H9 (cell line): ENCODE measurements at regions not wholly inside any gene's neighbourhood (a gene's known extent, or its start where the extent isn't known, plus 50 kb on each side); places are given as distances from the start of the nearest gene placed in this dataset.

Experiments used
- DNase-seq: peaks from one replicate; pipeline ENCODE4 v3.0.0-alpha.2; 2017
- H2AFZ ChIP-seq: one replicate; pipeline ENCODE4 v1.6.1; 2013; ENCODE audit warnings: mild to moderate bottlenecking, low read length, control low read depth, moderate library complexity
- H2AK5ac ChIP-seq: 2 replicates; pipeline ENCODE4 v1.6.1; 2013; ENCODE audit warnings: low read length, control low read depth, mixed read lengths; ENCODE audit not compliant: insufficient read length
- H2BK120ac ChIP-seq: one replicate; pipeline ENCODE4 v1.6.1; 2013; ENCODE audit warnings: low read depth, mild to moderate bottlenecking, low read length, control low read depth, inconsistent platforms; ENCODE audit not compliant: poor library complexity, severe bottlenecking
- H2BK12ac ChIP-seq: 2 replicates; pipeline ENCODE4 v1.6.1; 2013; ENCODE audit warnings: low read length, control low read depth, mixed read lengths, low read depth; ENCODE audit not compliant: insufficient read length
- H2BK15ac ChIP-seq: 2 replicates; pipeline ENCODE4 v1.6.1; 2013; ENCODE audit warnings: low read depth, low read length, control low read depth
- H2BK20ac ChIP-seq: one replicate; pipeline ENCODE4 v1.6.1; 2013; ENCODE audit warnings: low read depth, mild to moderate bottlenecking, low read length, control low read depth, inconsistent platforms; ENCODE audit not compliant: poor library complexity, severe bottlenecking
- H2BK5ac ChIP-seq: 2 replicates; pipeline ENCODE4 v1.6.1; 2013; ENCODE audit warnings: low read length, control low read depth, mixed read lengths; ENCODE audit not compliant: insufficient read length
- H3K14ac ChIP-seq: 2 replicates; pipeline ENCODE4 v1.6.1; 2013; ENCODE audit warnings: low read length, control low read depth; ENCODE audit not compliant: insufficient read depth
- H3K18ac ChIP-seq: 2 replicates; pipeline ENCODE4 v1.6.1; 2013; ENCODE audit warnings: low read depth, mild to moderate bottlenecking, mixed read lengths, low read length, control low read depth; ENCODE audit not compliant: insufficient read length
- H3K23ac ChIP-seq: 2 replicates; pipeline ENCODE4 v1.6.1; 2013; ENCODE audit warnings: low read length, control low read depth, mixed read lengths, low read depth; ENCODE audit not compliant: insufficient read length
- H3K23me2 ChIP-seq: 2 replicates; pipeline ENCODE4 v1.6.1; 2013; ENCODE audit warnings: low read depth, mild to moderate bottlenecking, mixed read lengths, low read length, control low read depth; ENCODE audit not compliant: insufficient read length, poor library complexity, severe bottlenecking
- H3K27ac ChIP-seq: 2 replicates; pipeline ENCODE4 v1.5.1; 2013; ENCODE audit warnings: low read length, control low read depth, mixed read lengths, low read depth; ENCODE audit not compliant: insufficient read length
- H3K27me3 ChIP-seq: 2 replicates; pipeline ENCODE4 v1.6.1; 2013; ENCODE audit warnings: low read length, control low read depth, inconsistent platforms; ENCODE audit not compliant: insufficient read depth
- H3K4ac ChIP-seq: 2 replicates; pipeline ENCODE4 v1.6.1; 2013; ENCODE audit warnings: low read depth, mild to moderate bottlenecking, control low read depth, inconsistent platforms, low read length, moderate library complexity
- H3K4me1 ChIP-seq: 2 replicates; pipeline ENCODE4 v1.6.1; 2013; ENCODE audit warnings: low read length, control low read depth, inconsistent platforms; ENCODE audit not compliant: insufficient read depth
- H3K4me2 ChIP-seq: 2 replicates; pipeline ENCODE4 v1.6.1; 2013; ENCODE audit warnings: low read length, control low read depth, mixed read lengths; ENCODE audit not compliant: insufficient read length, insufficient read depth
- H3K56ac ChIP-seq: 2 replicates; pipeline ENCODE4 v1.6.1; 2013; ENCODE audit warnings: low read depth, mild to moderate bottlenecking, mixed read lengths, low read length, control low read depth; ENCODE audit not compliant: insufficient read length
- H3K79me1 ChIP-seq: 2 replicates; pipeline ENCODE4 v1.6.1; 2013; ENCODE audit warnings: low read depth, mild to moderate bottlenecking, moderate library complexity, low read length, control low read depth, inconsistent platforms; ENCODE audit not compliant: insufficient read depth, poor library complexity, severe bottlenecking
- H3K79me2 ChIP-seq: 2 replicates; pipeline ENCODE4 v1.6.1; 2013; ENCODE audit warnings: low read length, control low read depth, inconsistent platforms; ENCODE audit not compliant: insufficient read depth
- H3K9ac ChIP-seq: 2 replicates; pipeline ENCODE4 v1.6.1; 2013; ENCODE audit warnings: low read length, control low read depth, mixed read lengths; ENCODE audit not compliant: insufficient read length; ENCODE audit errors: extremely low read depth
- H3K9me3 ChIP-seq: one replicate; pipeline ENCODE4 v1.6.1; 2013; ENCODE audit warnings: low read depth, low read length, inconsistent platforms; ENCODE audit not compliant: control insufficient read depth
- H3T11ph ChIP-seq: one replicate; pipeline ENCODE4 v1.6.1; 2013; ENCODE audit warnings: mild to moderate bottlenecking, low read length, control low read depth, inconsistent platforms
- H4K20me1 ChIP-seq: one replicate; pipeline ENCODE4 v1.6.1; 2013; ENCODE audit not compliant: control insufficient read depth, insufficient read length, insufficient read depth
- H4K5ac ChIP-seq: 2 replicates; pipeline ENCODE4 v1.6.1; 2013; ENCODE audit warnings: low read depth, mild to moderate bottlenecking, mixed read lengths, low read length, control low read depth; ENCODE audit not compliant: insufficient read length
- H4K8ac ChIP-seq: replicated peaks from 2 replicates; pipeline ENCODE4 v1.6.1; 2013; ENCODE audit warnings: low read length, control low read depth, mixed read lengths, low read depth; ENCODE audit not compliant: insufficient read length
- H4K91ac ChIP-seq: 2 replicates; pipeline ENCODE4 v1.6.1; 2013; ENCODE audit warnings: low read depth, mild to moderate bottlenecking, moderate library complexity, mixed read lengths, low read length, control low read depth; ENCODE audit not compliant: insufficient read length
- H3K27ac Mint-ChIP-seq, 3 experiments: 2 replicates in 2 of 3; 3 replicates in 1 of 3; pipeline ENCODE4 v1.8.0; 2020 to 2021; ENCODE audit warnings: mixed read lengths in 3 of 3, mild to moderate bottlenecking in 1 of 3, moderate library complexity in 1 of 3
- H3K27me3 Mint-ChIP-seq: 2 replicates; pipeline ENCODE4 v1.8.0; 2021; ENCODE audit warnings: low read depth, mild to moderate bottlenecking, moderate library complexity, mixed read lengths
- H3K36me3 Mint-ChIP-seq, 3 experiments: 2 replicates in 2 of 3; 3 replicates in 1 of 3; pipeline ENCODE4 v1.8.0; 2020 to 2021; ENCODE audit warnings: low read depth in 3 of 3, mixed read lengths in 3 of 3; ENCODE audit not compliant: insufficient read depth in 1 of 3
- H3K4me1 Mint-ChIP-seq, 2 experiments: 2 replicates each; pipeline ENCODE4 v1.8.0; 2020; ENCODE audit warnings: mixed read lengths in 2 of 2
- H3K4me3 Mint-ChIP-seq, 2 experiments: 2 replicates in 1 of 2; 3 replicates in 1 of 2; pipeline ENCODE4 v1.8.0; 2020 to 2021; ENCODE audit warnings: mild to moderate bottlenecking in 2 of 2, mixed read lengths in 2 of 2, moderate library complexity in 1 of 2
- H3K9me3 Mint-ChIP-seq, 2 experiments: 2 replicates in 1 of 2; 3 replicates in 1 of 2; pipeline ENCODE4 v1.8.0; 2020; ENCODE audit warnings: mild to moderate bottlenecking in 2 of 2, mixed read lengths in 2 of 2, moderate library complexity in 1 of 2
- WGBS: extraction: QIAGEN DNeasy Blood & Tissue Kit; methylation state at CpG from one replicate; pipeline ENCODE4 v1.1.7; 2013; ENCODE audit warnings: missing lambda C conversion rate, low lambda C conversion rate, mixed read lengths; ENCODE audit not compliant: insufficient read length; ENCODE audit errors: extremely low coverage; 5-methylcytosine and 5-hydroxymethylcytosine counted together
- TF ChIP-seq, protein P1 (sequence below): fragments of 200-600 bp; sonication (generic); conservative IDR thresholded peaks from 3 replicates; pipeline ENCODE4 v1.8.0; 2021; ENCODE audit warnings: antibody characterized with exemption, mild to moderate bottlenecking

GRCh38 chr4:176856421-176856820 lies 63.7 kb upstream of the VEGFC start:
- no peak overlapping the region for H2AFZ ChIP-seq
- no peak overlapping the region for H3K27ac ChIP-seq
- no peak overlapping the region for H2BK120ac ChIP-seq
- no peak overlapping the region for H4K5ac ChIP-seq
- Mint-ChIP-seq H3K4me1 (no peaks in the 10 kb centered on the region), H3K4me3 (no peak overlapping the region), H3K27ac (no peak overlapping the region), H3K36me3 (no peaks in the 10 kb centered on the region), H3K27me3 (no peaks in the 10 kb centered on the region), H3K9me3 (peaks cover 0 to 3% of the 10 kb centered on the region in 2 experiments; a peak in 1 of 5 replicates)
- no peak overlapping the region for H3K14ac ChIP-seq
- no peaks in the 10 kb centered on the region for H3K79me1 ChIP-seq
- TF ChIP-seq, protein P1, sequence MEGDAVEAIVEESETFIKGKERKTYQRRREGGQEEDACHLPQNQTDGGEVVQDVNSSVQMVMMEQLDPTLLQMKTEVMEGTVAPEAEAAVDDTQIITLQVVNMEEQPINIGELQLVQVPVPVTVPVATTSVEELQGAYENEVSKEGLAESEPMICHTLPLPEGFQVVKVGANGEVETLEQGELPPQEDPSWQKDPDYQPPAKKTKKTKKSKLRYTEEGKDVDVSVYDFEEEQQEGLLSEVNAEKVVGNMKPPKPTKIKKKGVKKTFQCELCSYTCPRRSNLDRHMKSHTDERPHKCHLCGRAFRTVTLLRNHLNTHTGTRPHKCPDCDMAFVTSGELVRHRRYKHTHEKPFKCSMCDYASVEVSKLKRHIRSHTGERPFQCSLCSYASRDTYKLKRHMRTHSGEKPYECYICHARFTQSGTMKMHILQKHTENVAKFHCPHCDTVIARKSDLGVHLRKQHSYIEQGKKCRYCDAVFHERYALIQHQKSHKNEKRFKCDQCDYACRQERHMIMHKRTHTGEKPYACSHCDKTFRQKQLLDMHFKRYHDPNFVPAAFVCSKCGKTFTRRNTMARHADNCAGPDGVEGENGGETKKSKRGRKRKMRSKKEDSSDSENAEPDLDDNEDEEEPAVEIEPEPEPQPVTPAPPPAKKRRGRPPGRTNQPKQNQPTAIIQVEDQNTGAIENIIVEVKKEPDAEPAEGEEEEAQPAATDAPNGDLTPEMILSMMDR: no peak
- H2BK20ac ChIP-seq: no peak overlapping the region
- H3K23ac ChIP-seq: no peak overlapping the region
- no peak overlapping the region for H2BK5ac ChIP-seq
- H3K79me2 ChIP-seq: no peaks in the 10 kb centered on the region
- H2BK12ac ChIP-seq: no peak overlapping the region
- no peaks in the 10 kb centered on the region for H3K27me3 ChIP-seq
- no peaks in the 10 kb centered on the region for H3K23me2 ChIP-seq
- no peaks in the 10 kb centered on the region for H3K9me3 ChIP-seq
- no peak overlapping the region for H3K4me2 ChIP-seq
- no peaks in the 10 kb centered on the region for H4K20me1 ChIP-seq
- no peak overlapping the region for H3K56ac ChIP-seq
- no peak for DNase-seq
- no peak overlapping the region for H2AK5ac ChIP-seq
- H3K9ac ChIP-seq: no peak overlapping the region
- no peak overlapping the region for H4K91ac ChIP-seq
- H3K4ac ChIP-seq: no peak overlapping the region
- WGBS: no CpG with 5 or more reads among the region's 2 CpGs
- no peak overlapping the region for H4K8ac ChIP-seq
- no peak overlapping the region for H3K18ac ChIP-seq
- no peaks in the 10 kb centered on the region for H3K4me1 ChIP-seq
- no peak overlapping the region for H3T11ph ChIP-seq
- H2BK15ac ChIP-seq: no peak overlapping the region
